ENCODE measurements at regions not wholly inside any gene's neighbourhood (a gene's known extent, or its start where the extent isn't known, plus 50 kb on each side); places are given as distances from the start of the nearest gene placed in this dataset.

DNA sequence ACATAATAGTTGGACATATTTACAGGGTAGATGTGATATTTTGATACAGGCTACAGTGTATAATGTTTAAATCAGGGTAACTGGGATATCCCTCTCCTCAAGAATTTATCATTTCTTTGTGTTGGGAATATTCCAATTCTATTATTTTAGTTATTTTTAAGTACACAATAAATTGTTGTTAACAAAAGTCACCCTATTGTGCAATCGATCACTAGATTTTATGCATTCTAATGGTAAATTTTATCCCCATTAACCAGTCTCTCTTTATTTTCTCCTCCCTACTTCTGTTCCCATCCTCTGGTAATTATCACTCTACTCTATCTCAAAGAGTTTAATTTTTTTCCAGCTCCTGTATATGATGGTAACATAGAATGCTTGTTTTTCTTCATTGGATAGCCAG is 1631.9 kb upstream of the PABPC4L start:
- DNase-seq = no peak
- Histone ChIP-seq H3K4me2 (replicated peaks; ENCODE audit: low read depth, low read length, poor library complexity, severe bottlenecking) (no peak overlapping the region), H3K9me3 (ENCODE audit: control extremely low read depth in 1 of 3, control insufficient read depth in 2 of 3, insufficient read depth in 1 of 3, low read length in 2 of 3) (peaks cover 0 to 4% (median 0%) of the 10 kb centered on the region in 3 donors), H3K27me3 (replicated peaks in 1 of 4; ENCODE audit: control extremely low read depth in 1 of 4, control insufficient read depth in 3 of 4, insufficient read depth in 4 of 4, low read length in 3 of 4) (no peaks in the 10 kb centered on the region), H3K36me3 (replicated peaks in 1 of 2; ENCODE audit: control extremely low read depth in 1 of 2, control insufficient read depth in 1 of 2, extremely low read depth in 1 of 2, insufficient read depth in 2 of 2, low read length in 1 of 2) (no peaks in the 10 kb centered on the region), H4K20me1 (ENCODE audit: control insufficient read depth, insufficient read depth, low read length, poor library complexity, severe bottlenecking) (no peaks in the 10 kb centered on the region), H3K27ac (ENCODE audit: low read length in 2 of 2) (no peak overlapping the region), H3K79me2 (ENCODE audit: control insufficient read depth, insufficient read depth, low read length) (no peaks in the 10 kb centered on the region), H2AFZ (ENCODE audit: insufficient read depth, low read depth, low read length, poor library complexity, severe bottlenecking) (no peak overlapping the region), H3K9ac (ENCODE audit: low read length) (no peak overlapping the region), H3K4me3 (ENCODE audit: control extremely low read depth in 1 of 5, extremely low read depth in 1 of 5, insufficient read depth in 1 of 5, low read depth in 2 of 5, low read length in 4 of 5) (no peak overlapping the region), H3K4me1 (ENCODE audit: control insufficient read depth in 2 of 2, insufficient read depth in 2 of 2, low read length in 2 of 2) (no peaks in the 10 kb centered on the region)
- H3K4me1 Mint-ChIP-seq = no peaks in the 10 kb centered on the region
- intact Hi-C loops (cut with micrococcal nuclease) = no loop called here
- peaks cover 5% of the 10 kb centered on the region for H3K9me3 Mint-ChIP-seq (ENCODE audit: insufficient read depth)
- ATAC-seq (ENCODE audit: low read depth) = no peak
- CTCF ChIA-PET = no interaction called here
- POLR2A ChIA-PET = no interaction called here
- TF ChIP-seq EZH2 (IDR thresholded peaks at IDR 0.05; ENCODE audit: borderline replicate concordance, insufficient read depth, low read depth, low read length, poor library complexity, severe bottlenecking) = no peak
- TF ChIP-seq, protein P1, sequence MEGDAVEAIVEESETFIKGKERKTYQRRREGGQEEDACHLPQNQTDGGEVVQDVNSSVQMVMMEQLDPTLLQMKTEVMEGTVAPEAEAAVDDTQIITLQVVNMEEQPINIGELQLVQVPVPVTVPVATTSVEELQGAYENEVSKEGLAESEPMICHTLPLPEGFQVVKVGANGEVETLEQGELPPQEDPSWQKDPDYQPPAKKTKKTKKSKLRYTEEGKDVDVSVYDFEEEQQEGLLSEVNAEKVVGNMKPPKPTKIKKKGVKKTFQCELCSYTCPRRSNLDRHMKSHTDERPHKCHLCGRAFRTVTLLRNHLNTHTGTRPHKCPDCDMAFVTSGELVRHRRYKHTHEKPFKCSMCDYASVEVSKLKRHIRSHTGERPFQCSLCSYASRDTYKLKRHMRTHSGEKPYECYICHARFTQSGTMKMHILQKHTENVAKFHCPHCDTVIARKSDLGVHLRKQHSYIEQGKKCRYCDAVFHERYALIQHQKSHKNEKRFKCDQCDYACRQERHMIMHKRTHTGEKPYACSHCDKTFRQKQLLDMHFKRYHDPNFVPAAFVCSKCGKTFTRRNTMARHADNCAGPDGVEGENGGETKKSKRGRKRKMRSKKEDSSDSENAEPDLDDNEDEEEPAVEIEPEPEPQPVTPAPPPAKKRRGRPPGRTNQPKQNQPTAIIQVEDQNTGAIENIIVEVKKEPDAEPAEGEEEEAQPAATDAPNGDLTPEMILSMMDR (IDR thresholded peaks at IDR 0.05) = no peak
- H3K27me3 Mint-ChIP-seq = no peaks in the 10 kb centered on the region
- 60% methylated on average over 1 of the region's 1 CpG for WGBS (ENCODE audit: insufficient coverage)
- no peak overlapping the region for H3K27ac Mint-ChIP-seq
- no peak overlapping the region for H3K4me3 Mint-ChIP-seq

DNA sequence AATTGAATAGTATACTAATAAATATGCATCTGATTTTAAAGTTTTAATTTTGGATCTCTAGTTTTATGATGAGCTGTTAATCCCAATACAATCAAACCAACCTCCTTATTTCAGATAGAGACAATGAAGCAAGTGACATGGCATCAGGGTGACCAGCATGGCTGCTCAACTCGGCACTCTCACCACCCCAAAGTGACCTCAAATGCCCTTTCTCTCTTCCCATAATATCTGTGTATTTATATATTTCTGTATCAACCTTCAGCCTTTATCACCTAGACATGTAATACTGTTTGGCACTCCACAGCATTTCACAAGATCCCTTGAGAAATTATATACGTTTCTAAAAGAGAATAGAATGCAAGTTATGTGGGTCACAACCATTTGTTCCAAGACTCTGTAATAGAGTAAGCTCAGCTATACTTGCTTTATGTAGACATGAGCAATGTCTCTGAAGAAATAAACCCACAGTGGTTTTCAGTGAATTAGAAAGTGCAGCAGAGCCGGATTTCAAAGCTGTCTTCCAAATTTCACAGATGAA is 1623.2 kb upstream of the PABPC4L start:
- H3K27ac ChIP-seq (ENCODE audit: low read length in 2 of 2) = no peak overlapping the region
- Mint-ChIP-seq H3K27me3 (no peaks in the 10 kb centered on the region), H3K4me3 (no peak overlapping the region), H3K4me1 (no peaks in the 10 kb centered on the region), H3K27ac (no peak overlapping the region), H3K9me3 (ENCODE audit: insufficient read depth) (peaks cover 7% of the 10 kb centered on the region)
- no peak overlapping the region for H3K4me3 ChIP-seq (ENCODE audit: control extremely low read depth in 1 of 5, extremely low read depth in 1 of 5, insufficient read depth in 1 of 5, low read depth in 2 of 5, low read length in 4 of 5)
- no peaks in the 10 kb centered on the region for H3K79me2 ChIP-seq (ENCODE audit: control insufficient read depth, insufficient read depth, low read length)
- intact Hi-C loops (cut with micrococcal nuclease) = no loop called here
- H3K27me3 ChIP-seq (replicated peaks in 1 of 4; ENCODE audit: control extremely low read depth in 1 of 4, control insufficient read depth in 3 of 4, insufficient read depth in 4 of 4, low read length in 3 of 4) = no peaks in the 10 kb centered on the region
- no peak overlapping the region for H2AFZ ChIP-seq (ENCODE audit: insufficient read depth, low read depth, low read length, poor library complexity, severe bottlenecking)
- ChIA-PET POLR2A (no interaction called here), CTCF (no interaction called here)
- H3K9ac ChIP-seq (ENCODE audit: low read length) = no peak overlapping the region
- no peaks in the 10 kb centered on the region for H4K20me1 ChIP-seq (ENCODE audit: control insufficient read depth, insufficient read depth, low read length, poor library complexity, severe bottlenecking)
- DNase-seq (no peak), ATAC-seq (ENCODE audit: low read depth) (no peak)
- no peak for TF ChIP-seq EZH2 (IDR thresholded peaks at IDR 0.05; ENCODE audit: borderline replicate concordance, insufficient read depth, low read depth, low read length, poor library complexity, severe bottlenecking)
- TF ChIP-seq, protein P1 (IDR thresholded peaks at IDR 0.05) = no peak
- no peaks in the 10 kb centered on the region for H3K4me1 ChIP-seq (ENCODE audit: control insufficient read depth in 2 of 2, insufficient read depth in 2 of 2, low read length in 2 of 2)
- no peaks in the 10 kb centered on the region for H3K9me3 ChIP-seq (ENCODE audit: control extremely low read depth in 1 of 3, control insufficient read depth in 2 of 3, insufficient read depth in 1 of 3, low read length in 2 of 3)
- H3K4me2 ChIP-seq (replicated peaks; ENCODE audit: low read depth, low read length, poor library complexity, severe bottlenecking) = no peak overlapping the region
- no peaks in the 10 kb centered on the region for H3K36me3 ChIP-seq (replicated peaks in 1 of 2; ENCODE audit: control extremely low read depth in 1 of 2, control insufficient read depth in 1 of 2, extremely low read depth in 1 of 2, insufficient read depth in 2 of 2, low read length in 1 of 2)
- WGBS (ENCODE audit: insufficient coverage) = no CpG with 5 or more reads among the region's 3 CpGs
